ENCODE measurements at regions not wholly inside any gene's neighbourhood (a gene's known extent, or its start where the extent isn't known, plus 50 kb on each side); places are given as distances from the start of the nearest gene placed in this dataset.

DNA sequence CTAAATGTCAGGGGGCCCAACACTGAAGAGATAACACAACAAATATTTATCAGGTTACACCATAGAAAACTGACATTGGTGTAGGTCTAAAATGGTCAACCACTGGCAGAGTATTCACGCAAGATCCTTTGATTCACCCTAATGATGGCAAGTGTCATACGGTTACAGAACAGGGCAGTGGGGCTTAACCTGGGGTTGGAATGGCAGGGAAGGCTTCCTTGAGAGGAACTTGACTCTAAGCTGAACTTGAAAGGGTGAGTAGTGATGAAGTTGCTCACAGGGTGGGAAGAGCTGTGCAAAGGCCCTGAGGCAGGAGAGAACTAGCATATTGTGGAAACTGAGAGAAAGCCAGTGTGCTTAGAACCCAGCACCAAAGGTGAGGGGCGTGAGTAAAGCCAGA lies 97.1 kb upstream of the MVB12B start:
- Histone ChIP-seq H3F3A (ENCODE audit: insufficient read depth, low read depth) (no peaks in the 10 kb centered on the region), H3K27ac (no peak overlapping the region), H3K4me3 (no peak overlapping the region), H2AFZ (no peak overlapping the region), H3K36me3 (ENCODE audit: low read depth) (no peaks in the 10 kb centered on the region), H4K20me1 (ENCODE audit: insufficient read depth) (no peaks in the 10 kb centered on the region), H3K9me2 (ENCODE audit: insufficient read depth) (no peaks in the 10 kb centered on the region), H3K9me3 (ENCODE audit: insufficient read depth, low read depth) (no peaks in the 10 kb centered on the region), H3K4me2 (no peak overlapping the region), H3K27me3 (ENCODE audit: insufficient read depth, low read depth) (peaks cover 85% of the 10 kb centered on the region), H3K4me1 (replicated peaks; ENCODE audit: insufficient read depth) (no peaks in the 10 kb centered on the region), H3K79me2 (ENCODE audit: low read depth) (no peaks in the 10 kb centered on the region)
- TF ChIP-seq, protein P1, sequence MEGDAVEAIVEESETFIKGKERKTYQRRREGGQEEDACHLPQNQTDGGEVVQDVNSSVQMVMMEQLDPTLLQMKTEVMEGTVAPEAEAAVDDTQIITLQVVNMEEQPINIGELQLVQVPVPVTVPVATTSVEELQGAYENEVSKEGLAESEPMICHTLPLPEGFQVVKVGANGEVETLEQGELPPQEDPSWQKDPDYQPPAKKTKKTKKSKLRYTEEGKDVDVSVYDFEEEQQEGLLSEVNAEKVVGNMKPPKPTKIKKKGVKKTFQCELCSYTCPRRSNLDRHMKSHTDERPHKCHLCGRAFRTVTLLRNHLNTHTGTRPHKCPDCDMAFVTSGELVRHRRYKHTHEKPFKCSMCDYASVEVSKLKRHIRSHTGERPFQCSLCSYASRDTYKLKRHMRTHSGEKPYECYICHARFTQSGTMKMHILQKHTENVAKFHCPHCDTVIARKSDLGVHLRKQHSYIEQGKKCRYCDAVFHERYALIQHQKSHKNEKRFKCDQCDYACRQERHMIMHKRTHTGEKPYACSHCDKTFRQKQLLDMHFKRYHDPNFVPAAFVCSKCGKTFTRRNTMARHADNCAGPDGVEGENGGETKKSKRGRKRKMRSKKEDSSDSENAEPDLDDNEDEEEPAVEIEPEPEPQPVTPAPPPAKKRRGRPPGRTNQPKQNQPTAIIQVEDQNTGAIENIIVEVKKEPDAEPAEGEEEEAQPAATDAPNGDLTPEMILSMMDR (conservative IDR thresholded peaks at IDR 0.05): no peak
- TF ChIP-seq EZH2 (IDR thresholded peaks at IDR 0.05; ENCODE audit: low read depth): no peak
- no TSS peak for BruUV-seq (replicated peaks)
- ChIA-PET CTCF (no interaction called here), POLR2A (ENCODE audit: unreplicated experiment) (no interaction called here)
- intact Hi-C loops (cut with micrococcal nuclease; ENCODE audit: unreplicated experiment): loop anchor here (2.0 to 10.0 kb wide), 3 partner anchors 671 to 975 kb away; no protein-coding TSS in a partner anchor
- no peak for DNase-seq

DNA sequence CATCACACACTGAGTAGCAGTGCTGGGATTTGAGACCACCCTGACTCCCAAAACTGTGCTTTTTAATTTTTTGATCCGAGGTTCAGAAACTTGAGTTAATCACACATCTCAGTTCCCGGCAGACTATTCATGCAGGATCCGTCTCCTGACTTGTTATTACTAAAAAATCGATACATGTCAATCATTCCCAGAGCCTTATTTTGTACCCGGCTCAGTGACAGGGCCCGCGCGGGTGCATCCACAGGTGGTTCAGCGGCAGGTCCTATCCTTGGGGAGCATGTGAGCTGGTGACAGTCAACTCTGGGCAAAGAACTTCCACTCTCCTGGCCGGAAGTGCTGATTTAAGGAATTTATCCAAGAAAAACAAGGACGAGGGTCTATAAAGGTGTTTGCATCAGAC lies 95.9 kb upstream of the MVB12B start:
- H3K4me1 ChIP-seq (replicated peaks; ENCODE audit: insufficient read depth): no peaks in the 10 kb centered on the region
- ChIA-PET POLR2A (ENCODE audit: unreplicated experiment) (no interaction called here), CTCF (no interaction called here)
- H3K4me3 ChIP-seq: no peak overlapping the region
- no peaks in the 10 kb centered on the region for H3K79me2 ChIP-seq (ENCODE audit: low read depth)
- H2AFZ ChIP-seq: no peak overlapping the region
- peaks cover 79% of the 10 kb centered on the region for H3K27me3 ChIP-seq (ENCODE audit: insufficient read depth, low read depth)
- intact Hi-C loops (cut with micrococcal nuclease; ENCODE audit: unreplicated experiment): loop anchor here (2.0 kb wide), 1 partner anchor 168 kb away; no protein-coding TSS in a partner anchor
- BruUV-seq (replicated peaks): no TSS peak
- H4K20me1 ChIP-seq (ENCODE audit: insufficient read depth): no peaks in the 10 kb centered on the region
- TF ChIP-seq, protein P1 (conservative IDR thresholded peaks at IDR 0.05): no peak
- no peak for TF ChIP-seq EZH2 (IDR thresholded peaks at IDR 0.05; ENCODE audit: low read depth)
- H3K9me2 ChIP-seq (ENCODE audit: insufficient read depth): no peaks in the 10 kb centered on the region
- H3K27ac ChIP-seq: no peak overlapping the region
- H3F3A ChIP-seq (ENCODE audit: insufficient read depth, low read depth): no peaks in the 10 kb centered on the region
- H3K4me2 ChIP-seq: no peak overlapping the region
- H3K36me3 ChIP-seq (ENCODE audit: low read depth): no peaks in the 10 kb centered on the region
- DNase-seq: no peak
- no peaks in the 10 kb centered on the region for H3K9me3 ChIP-seq (ENCODE audit: insufficient read depth, low read depth)

DNA sequence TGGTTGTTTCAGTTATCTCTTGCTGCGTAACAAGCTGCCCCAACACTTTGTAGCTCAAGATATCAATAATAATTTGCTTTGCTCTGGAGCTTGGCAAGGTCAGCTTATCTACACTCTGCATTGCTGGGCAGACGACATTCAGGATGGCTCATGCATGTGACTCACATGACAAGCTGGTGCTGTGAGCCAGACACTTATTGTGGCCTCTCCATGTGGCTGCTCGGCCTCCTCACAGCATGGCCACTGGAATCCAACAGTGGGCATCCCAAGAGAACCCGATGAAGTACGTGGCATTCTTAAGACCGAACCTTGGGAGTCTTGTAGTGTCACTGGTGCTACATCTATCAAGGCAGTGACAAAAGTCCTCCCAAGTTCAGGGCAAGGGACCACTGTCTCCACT lies 94.2 kb upstream of the MVB12B start:
- H3K36me3 ChIP-seq (ENCODE audit: low read depth): no peaks in the 10 kb centered on the region
- no peak overlapping the region for H3K4me2 ChIP-seq
- H3K9me3 ChIP-seq (ENCODE audit: insufficient read depth, low read depth): no peaks in the 10 kb centered on the region
- no peaks in the 10 kb centered on the region for H3K79me2 ChIP-seq (ENCODE audit: low read depth)
- ChIA-PET POLR2A (ENCODE audit: unreplicated experiment) (no interaction called here), CTCF (no interaction called here)
- no peak overlapping the region for H3K4me3 ChIP-seq
- intact Hi-C loops (cut with micrococcal nuclease; ENCODE audit: unreplicated experiment): no loop called here
- no TSS peak for BruUV-seq (replicated peaks)
- no peaks in the 10 kb centered on the region for H4K20me1 ChIP-seq (ENCODE audit: insufficient read depth)
- H3K27ac ChIP-seq: no peak overlapping the region
- peaks cover 63% of the 10 kb centered on the region for H3K27me3 ChIP-seq (ENCODE audit: insufficient read depth, low read depth)
- DNase-seq: no peak
- no peaks in the 10 kb centered on the region for H3K4me1 ChIP-seq (replicated peaks; ENCODE audit: insufficient read depth)
- H3F3A ChIP-seq (ENCODE audit: insufficient read depth, low read depth): no peaks in the 10 kb centered on the region
- TF ChIP-seq EZH2 (IDR thresholded peaks at IDR 0.05; ENCODE audit: low read depth): no peak
- TF ChIP-seq, protein P1 (conservative IDR thresholded peaks at IDR 0.05): no peak
- no peak overlapping the region for H2AFZ ChIP-seq
- no peaks in the 10 kb centered on the region for H3K9me2 ChIP-seq (ENCODE audit: insufficient read depth)
